ENCODE measurements at regions not wholly inside any gene's neighbourhood (a gene's known extent, or its start where the extent isn't known, plus 50 kb on each side); places are given as distances from the start of the nearest gene placed in this dataset.

GRCh38 chr12:58764100-58764953 lies 156.0 kb downstream of the LRIG3 start:
- no peak for DNase-seq

DNA sequence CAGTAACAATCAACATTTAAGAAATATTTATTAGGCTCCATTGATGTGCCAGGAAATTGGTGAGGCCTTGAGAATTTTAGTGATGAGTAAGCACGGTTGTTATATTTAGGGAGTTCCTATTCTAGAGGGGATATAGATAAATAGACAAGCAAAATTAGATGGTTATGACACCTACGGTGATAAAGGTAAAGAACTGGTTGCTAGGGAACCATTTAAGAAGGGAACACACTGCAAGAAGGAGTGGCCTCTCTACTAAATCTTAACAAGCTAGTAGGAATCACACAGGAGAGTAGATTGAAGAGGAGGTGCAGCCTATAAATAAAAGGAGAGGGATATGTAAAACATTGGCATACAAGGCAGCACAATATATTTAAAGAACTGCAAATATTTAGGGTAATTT lies 155.2 kb downstream of the LRIG3 start:
- DNase-seq = no peak

DNA sequence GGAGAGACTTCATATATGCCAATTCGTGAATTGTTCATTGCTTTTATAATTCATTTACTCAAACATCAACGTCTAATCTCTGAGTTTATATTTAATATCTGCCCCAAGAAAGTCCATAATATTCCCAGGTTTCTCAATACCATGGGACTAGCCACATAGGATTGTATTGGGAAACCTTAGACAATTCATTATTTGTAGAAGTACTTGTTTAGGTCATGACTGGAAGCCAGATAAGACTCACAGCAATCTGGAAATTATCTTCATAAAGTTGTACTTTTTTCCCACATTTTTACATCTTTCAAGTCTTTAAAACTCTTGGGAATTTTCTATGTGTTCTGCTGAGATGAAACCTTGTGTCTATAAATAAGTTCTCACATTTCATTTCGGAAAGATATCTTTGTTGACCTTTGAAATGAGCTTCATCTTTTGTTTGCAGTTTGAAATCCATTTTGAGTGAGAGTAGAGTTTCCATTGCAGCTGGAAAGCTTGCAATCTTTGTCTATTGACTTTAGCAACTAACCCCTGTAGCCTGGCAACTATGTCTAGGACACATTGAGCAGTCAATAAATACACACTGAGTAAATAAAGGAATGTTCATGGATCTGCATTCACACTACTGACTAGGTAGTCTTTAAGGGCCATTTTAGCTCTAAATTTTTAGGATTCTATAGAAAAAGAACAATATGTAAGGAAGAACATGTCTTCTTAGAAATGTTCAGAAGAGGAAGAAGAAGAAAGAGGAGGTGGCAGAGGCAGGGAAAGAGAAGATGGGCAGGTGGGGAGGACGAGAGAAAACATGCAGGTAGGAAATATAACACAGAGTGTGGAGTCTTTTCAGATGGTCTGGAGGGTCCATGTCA lies 154.4 kb downstream of the LRIG3 start:
- DNase-seq = peak; percentile 42

DNA sequence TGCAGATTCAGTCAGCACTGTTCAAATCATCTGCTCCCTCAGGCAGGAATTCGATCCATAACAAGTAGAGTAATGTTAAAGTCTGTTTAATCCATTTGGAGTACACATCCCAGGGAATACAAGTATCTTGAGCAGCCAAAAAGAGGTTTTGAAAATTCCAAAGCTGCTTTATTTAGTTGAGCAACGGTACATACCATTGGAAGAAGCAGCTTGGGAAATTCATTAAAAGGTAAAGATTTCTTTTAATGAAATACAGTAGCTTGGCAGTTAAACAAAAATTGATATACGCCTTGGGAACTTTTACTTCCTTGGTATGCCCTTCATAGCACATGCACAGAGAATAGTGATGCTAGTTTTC lies 153.8 kb downstream of the LRIG3 start:
- no peak for DNase-seq

DNA sequence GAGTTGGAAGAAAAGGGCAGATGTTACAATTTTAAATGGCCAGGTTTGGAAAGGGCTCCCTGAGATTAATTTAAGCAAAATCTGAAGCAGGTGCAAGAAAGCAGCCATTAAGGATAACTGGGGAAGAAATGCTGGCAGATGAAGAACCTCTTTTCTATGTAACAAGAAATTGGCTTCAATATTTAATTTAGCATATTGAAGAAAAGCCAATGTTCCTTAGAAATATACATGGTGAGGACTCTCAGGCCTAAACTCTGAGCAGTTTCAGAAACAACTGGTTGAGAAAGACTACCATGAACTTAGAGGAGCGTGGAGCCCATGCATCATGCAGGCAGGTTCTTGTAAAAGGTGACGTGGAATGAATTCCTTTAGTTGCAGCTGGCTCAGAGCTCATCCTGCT lies 152.8 kb downstream of the LRIG3 start:
- no peak for DNase-seq

DNA sequence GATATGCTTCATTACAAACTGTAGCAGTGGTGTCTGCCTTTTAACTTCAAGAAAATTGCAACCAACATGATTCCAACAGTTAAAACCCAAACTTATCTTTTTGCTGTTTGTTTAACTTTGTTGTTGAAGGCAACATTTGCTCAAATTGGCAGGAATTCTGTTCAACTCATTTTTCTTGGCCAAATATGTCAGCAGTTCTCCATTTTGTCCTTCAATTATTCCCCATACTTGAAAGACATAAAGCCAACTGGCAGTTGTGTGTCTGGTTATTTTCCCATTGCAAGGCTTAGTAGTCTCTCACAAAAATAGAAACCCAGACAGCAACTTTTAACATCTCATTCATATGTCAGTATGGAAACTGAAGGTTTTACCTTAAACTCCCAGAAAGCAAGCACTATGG lies 146.3 kb downstream of the LRIG3 start:
- no peak for DNase-seq

- DNase-seq = no peak
Observed at GRCh38 chr12:58774731-58775130, 145.6 kb downstream of the LRIG3 start.

DNA sequence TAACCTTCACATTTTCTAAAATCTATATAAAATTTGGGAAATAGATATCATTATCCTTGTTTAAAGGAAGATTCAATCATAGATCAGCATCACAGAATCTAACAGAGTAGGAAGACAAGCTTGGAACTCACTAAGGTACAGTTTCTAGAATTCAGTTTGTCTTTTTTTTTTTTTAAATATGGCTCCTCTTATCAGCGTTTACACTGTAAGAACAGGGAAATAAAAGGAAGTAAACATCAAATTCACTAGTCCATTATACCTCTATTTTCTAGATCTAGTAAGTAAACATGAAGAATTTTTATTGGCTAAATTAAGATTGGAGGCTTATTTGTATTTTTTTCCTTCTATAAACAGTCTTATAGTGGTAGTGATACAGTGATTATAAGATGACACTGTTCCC lies 144.9 kb downstream of the LRIG3 start:
- no peak for DNase-seq

DNA sequence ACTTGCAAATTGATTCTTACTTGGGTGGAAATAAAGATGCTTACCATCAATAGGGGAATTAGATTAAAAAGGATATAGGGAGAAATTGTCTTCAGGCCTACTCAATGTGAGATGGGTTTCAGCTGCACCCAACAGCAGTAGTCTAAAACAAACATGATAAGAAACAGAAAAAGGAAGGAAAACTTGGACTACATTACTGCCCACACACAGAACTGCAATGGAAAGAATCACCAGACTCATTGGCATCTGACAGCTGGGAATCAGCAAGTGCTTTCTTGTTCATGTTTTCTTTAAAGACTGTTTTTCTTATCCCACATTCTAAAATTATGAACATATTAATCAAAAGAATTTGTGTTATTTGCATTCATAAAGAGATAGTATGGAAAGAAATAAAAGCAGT lies 144.2 kb downstream of the LRIG3 start:
- no peak for DNase-seq

GRCh38 chr12:58777815-58778214 lies 142.5 kb downstream of the LRIG3 start:
- DNase-seq = no peak

DNA sequence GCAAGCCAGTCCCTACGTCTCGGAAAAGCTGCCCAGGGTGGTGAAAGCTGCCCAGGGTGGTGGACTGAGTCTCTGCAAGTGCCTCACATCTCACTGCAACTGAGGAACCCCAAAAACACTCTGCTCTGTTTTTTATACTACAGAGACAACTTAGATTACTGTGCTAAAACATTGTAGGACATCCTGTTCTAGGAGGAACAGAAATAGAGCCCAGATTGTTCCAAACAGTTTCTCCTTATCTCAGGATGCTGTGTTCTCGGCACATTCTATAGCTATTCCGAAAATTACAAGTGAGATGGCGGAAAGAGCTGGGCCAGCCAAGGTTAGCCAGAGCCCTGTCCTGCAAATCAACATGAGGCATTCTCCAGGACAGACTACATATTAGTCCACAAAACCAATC lies 138.7 kb downstream of the LRIG3 start:
- DNase-seq = no peak

DNA sequence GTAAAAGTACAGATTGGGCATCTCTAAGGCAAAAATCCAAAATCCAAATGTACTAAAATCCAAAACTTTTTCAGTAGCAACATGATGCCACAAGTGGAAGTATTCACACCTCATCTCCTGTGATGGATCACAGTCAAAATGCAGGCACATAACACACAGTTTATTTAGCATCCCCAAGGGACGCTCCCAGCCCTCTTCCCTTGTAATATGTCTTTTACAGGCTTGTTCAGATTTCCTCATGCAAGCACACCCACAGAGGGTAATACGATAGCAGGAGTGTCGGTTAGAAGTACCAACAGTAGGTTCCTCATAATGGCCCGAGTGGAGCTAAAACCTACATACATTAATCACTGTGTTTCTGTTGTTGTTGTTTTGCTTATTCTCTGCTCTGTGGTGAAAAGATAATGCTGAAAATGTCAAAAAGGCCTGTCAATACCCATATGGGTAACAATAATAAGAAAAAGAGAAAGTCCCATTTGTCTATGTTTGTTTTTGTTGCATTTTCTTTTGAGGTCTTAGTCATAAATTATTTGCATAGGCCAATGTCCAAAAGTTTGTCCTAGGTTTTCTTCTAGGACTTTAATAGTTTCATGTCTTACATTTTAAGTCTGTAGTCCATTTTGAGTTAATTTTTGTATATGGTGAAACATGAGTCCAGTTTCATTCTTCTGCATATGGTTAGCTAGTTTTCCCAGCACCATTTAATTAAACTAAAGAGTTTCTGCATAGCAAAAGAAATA lies 133.1 kb downstream of the LRIG3 start:
- DNase-seq = peak; percentile 71

- DNase-seq = no peak
Observed at GRCh38 chr12:58794859-58795258, 125.4 kb downstream of the LRIG3 start.

DNA sequence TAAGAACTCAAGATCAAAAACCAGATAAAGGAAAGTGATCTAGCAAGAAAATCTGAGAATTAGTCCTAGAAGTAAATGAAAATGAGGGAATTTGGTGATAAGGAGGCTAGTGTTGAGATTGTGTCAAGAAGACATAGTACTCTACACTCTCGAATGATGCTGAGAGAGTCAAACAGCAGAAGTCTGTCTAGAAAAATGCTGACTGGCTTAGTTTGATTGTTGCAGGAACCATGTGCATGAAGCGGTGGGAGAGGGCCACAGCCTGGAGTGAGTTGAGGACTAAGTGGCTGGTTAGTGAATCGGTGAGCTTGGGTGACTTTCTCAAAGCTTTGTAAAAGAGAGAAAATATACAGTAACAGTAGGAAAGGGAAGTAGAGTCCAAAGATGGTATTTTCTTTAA lies 124.5 kb downstream of the LRIG3 start:
- no peak for DNase-seq

- DNase-seq = no peak
Observed at GRCh38 chr12:58801986-58802385, 118.3 kb downstream of the LRIG3 start.

DNA sequence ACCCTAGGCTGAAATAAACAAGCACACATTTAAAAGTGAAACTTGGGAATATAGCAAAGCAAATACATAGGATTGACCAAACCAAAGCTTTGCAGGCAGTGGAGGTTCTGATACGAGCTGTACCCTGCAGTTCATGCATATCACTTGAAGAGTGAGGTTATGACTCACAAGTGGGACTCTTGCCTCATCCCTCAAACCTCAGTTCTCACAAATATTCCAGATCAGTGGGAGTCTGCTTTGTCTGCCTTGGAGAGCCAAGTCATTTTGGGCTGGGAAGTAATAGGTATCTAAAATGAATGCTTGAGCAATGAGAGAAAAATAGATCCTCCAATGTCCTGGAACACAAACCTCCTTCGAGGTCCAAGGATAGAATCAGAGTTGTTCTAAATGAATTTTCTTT lies 116.4 kb downstream of the LRIG3 start:
- no peak for DNase-seq

DNA sequence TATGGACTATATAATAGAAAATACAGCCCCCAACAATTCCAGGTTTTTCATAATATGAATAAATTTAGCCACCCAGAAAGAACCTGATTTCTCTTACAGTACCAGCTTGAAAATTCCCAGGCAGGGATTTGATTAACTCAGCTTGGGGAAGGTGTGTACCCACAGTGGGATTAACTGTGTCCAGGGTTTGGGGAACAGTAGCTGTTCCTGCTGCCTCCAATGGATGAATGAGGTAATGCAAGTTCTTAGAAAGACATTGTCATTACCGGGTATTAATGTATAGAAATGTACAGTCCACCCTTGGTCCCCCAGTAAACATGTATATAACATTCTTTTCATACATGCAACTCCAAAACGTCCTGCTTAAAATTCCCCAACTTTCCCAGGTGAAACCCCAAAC lies 115.6 kb downstream of the LRIG3 start:
- no peak for DNase-seq

GRCh38 chr12:58809064-58809607 lies 111.2 kb downstream of the LRIG3 start:
- DNase-seq = no peak

GRCh38 chr12:58811346-58811745 lies 109.0 kb downstream of the LRIG3 start:
- no peak for DNase-seq

- no peak for DNase-seq
Observed at GRCh38 chr12:58812214-58812613, 108.1 kb downstream of the LRIG3 start.

DNA sequence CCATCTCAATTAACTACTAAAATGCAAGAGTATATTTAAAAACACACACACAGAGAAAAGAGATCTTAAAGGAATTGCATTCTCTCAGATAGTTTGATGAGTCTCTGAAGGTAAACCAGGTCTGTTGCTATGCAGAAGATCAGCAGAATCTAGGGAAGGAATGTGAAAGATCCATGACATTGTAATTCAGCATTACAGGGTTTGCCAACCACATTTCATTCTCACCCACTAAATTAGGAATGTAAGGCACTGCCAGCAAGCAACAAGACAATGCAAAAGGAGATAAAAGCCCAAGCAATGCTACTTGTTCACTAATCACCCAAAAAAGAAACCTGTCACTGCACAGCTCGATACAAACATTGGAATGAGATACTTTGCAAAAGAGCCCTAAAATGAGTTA lies 106.3 kb downstream of the LRIG3 start:
- no peak for DNase-seq

- no peak for DNase-seq
Observed at GRCh38 chr12:58815235-58815634, 105.1 kb downstream of the LRIG3 start.

DNA sequence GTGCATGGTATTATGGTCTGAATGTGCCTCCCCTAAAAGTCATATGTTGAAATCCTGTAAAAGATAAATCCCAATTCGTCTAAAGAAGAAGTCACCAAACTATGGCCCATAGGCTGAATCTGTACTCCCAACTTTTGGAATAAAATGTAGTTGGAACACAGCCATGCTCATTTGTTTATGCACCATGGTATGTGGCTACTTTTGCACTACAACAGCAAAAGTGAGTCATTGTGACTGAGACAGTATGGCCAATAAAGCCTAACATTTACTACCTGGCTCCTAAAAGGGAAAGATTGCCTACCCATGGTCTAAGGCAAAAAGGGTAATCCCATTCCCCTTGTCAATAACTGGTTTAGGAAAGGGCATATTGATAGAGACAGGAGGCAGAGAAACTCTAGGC lies 101.8 kb downstream of the LRIG3 start:
- no peak for DNase-seq
